ENCODE measurements at regions not wholly inside any gene's neighbourhood (a gene's known extent, or its start where the extent isn't known, plus 50 kb on each side); places are given as distances from the start of the nearest gene placed in this dataset.

- H3K36me3 ChIP-seq (ENCODE audit: control insufficient read depth, low read depth, low read length), result no peaks in the 10 kb centered on the region
- no peaks in the 10 kb centered on the region for H3K27me3 ChIP-seq (ENCODE audit: control insufficient read depth, insufficient read depth, low read length)
- peaks cover 15% of the 10 kb centered on the region for H3K4me1 ChIP-seq (ENCODE audit: control insufficient read depth, low read depth, low read length)
- H3K9ac ChIP-seq (ENCODE audit: low read length), result no peak overlapping the region
- H3K27ac ChIP-seq (ENCODE audit: low read length), result no peak overlapping the region
- no peak overlapping the region for H3K4me3 ChIP-seq (ENCODE audit: low read length)
- no peaks in the 10 kb centered on the region for H3K9me3 ChIP-seq (ENCODE audit: control insufficient read depth, low read depth, low read length)
These were observed 266.6 kb upstream of the GAS1 start for GRCh38 chr9:87213948-87214347.

GRCh38 chr9:87214991-87215390, 267.7 kb upstream of the GAS1 start:
- H3K4me3 ChIP-seq (ENCODE audit: low read length), result no peak overlapping the region
- H3K9me3 ChIP-seq (ENCODE audit: control insufficient read depth, low read depth, low read length), result no peaks in the 10 kb centered on the region
- peaks cover 15% of the 10 kb centered on the region for H3K4me1 ChIP-seq (ENCODE audit: control insufficient read depth, low read depth, low read length)
- H3K27me3 ChIP-seq (ENCODE audit: control insufficient read depth, insufficient read depth, low read length), result no peaks in the 10 kb centered on the region
- H3K9ac ChIP-seq (ENCODE audit: low read length), result no peak overlapping the region
- H3K27ac ChIP-seq (ENCODE audit: low read length), result no peak overlapping the region
- no peaks in the 10 kb centered on the region for H3K36me3 ChIP-seq (ENCODE audit: control insufficient read depth, low read depth, low read length)

GRCh38 chr9:87216036-87216435, 268.7 kb upstream of the GAS1 start:
- Histone ChIP-seq H3K27ac (ENCODE audit: low read length) (no peak overlapping the region), H3K36me3 (ENCODE audit: control insufficient read depth, low read depth, low read length) (no peaks in the 10 kb centered on the region), H3K4me3 (ENCODE audit: low read length) (no peak overlapping the region), H3K27me3 (ENCODE audit: control insufficient read depth, insufficient read depth, low read length) (no peaks in the 10 kb centered on the region), H3K9me3 (ENCODE audit: control insufficient read depth, low read depth, low read length) (no peaks in the 10 kb centered on the region), H3K9ac (ENCODE audit: low read length) (no peak overlapping the region), H3K4me1 (ENCODE audit: control insufficient read depth, low read depth, low read length) (peaks cover 15% of the 10 kb centered on the region)

- Histone ChIP-seq H3K27me3 (ENCODE audit: control insufficient read depth, insufficient read depth, low read length) (no peaks in the 10 kb centered on the region), H3K4me1 (ENCODE audit: control insufficient read depth, low read depth, low read length) (peaks cover 15% of the 10 kb centered on the region), H3K9ac (ENCODE audit: low read length) (no peak overlapping the region), H3K4me3 (ENCODE audit: low read length) (no peak overlapping the region), H3K27ac (ENCODE audit: low read length) (no peak overlapping the region), H3K36me3 (ENCODE audit: control insufficient read depth, low read depth, low read length) (no peaks in the 10 kb centered on the region), H3K9me3 (ENCODE audit: control insufficient read depth, low read depth, low read length) (no peaks in the 10 kb centered on the region)
These were observed 269.7 kb upstream of the GAS1 start for GRCh38 chr9:87216897-87217455.

DNA sequence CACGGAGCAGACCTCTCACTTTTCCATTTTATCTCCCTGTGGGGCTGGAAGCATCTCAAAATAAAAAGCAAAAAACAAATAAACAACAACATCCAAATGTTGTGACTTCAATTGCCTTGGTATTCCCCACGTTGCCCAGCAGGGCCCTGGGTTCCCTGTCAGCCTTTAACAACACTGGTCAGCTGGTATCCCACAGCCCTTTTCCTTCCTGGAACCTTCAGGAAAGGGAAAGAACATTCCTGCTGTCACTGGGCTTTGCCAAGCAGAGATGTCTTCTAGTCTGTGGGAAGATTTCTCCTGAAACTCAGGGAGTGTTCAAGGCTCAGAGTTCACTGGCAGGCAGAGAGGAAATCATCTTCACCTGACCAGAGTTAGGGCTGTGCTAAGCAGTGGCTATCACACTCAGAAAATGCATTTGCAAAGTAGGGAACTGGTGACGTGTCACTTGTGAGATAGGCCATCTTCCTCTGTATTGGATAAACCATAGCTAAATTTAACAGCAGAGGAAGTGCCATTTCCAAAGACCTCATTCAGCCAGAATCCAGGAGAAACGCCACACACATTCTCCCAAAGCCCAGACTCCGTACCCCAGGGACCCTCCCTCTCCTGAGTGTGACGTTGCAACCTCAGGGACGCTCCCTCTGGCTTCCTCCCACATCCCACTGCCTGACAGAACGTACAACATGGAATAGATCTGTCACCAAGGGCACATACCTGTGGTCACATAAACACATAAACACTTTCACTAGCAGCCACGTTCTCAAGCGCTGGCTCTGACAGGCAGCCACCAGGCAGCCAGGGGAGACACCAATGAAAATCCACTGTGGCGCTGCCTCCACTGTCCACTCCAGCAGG, 274.0 kb upstream of the DAPK1 start:
- Histone ChIP-seq H3K27ac (ENCODE audit: low read length) (no peak overlapping the region), H3K4me1 (ENCODE audit: control insufficient read depth, low read depth, low read length) (no peaks in the 10 kb centered on the region), H3K36me3 (ENCODE audit: control insufficient read depth, low read depth, low read length) (no peaks in the 10 kb centered on the region), H3K9ac (ENCODE audit: low read length) (no peak overlapping the region), H3K27me3 (ENCODE audit: control insufficient read depth, insufficient read depth, low read length) (no peaks in the 10 kb centered on the region), H3K9me3 (ENCODE audit: control insufficient read depth, low read depth, low read length) (no peaks in the 10 kb centered on the region), H3K4me3 (ENCODE audit: low read length) (no peak overlapping the region)

GRCh38 chr9:87226896-87227295, 270.8 kb upstream of the DAPK1 start:
- Histone ChIP-seq H3K9ac (ENCODE audit: low read length) (no peak overlapping the region), H3K4me3 (ENCODE audit: low read length) (no peak overlapping the region), H3K4me1 (ENCODE audit: control insufficient read depth, low read depth, low read length) (no peaks in the 10 kb centered on the region), H3K9me3 (ENCODE audit: control insufficient read depth, low read depth, low read length) (no peaks in the 10 kb centered on the region), H3K27me3 (ENCODE audit: control insufficient read depth, insufficient read depth, low read length) (no peaks in the 10 kb centered on the region), H3K36me3 (ENCODE audit: control insufficient read depth, low read depth, low read length) (no peaks in the 10 kb centered on the region), H3K27ac (ENCODE audit: low read length) (no peak overlapping the region)

DNA sequence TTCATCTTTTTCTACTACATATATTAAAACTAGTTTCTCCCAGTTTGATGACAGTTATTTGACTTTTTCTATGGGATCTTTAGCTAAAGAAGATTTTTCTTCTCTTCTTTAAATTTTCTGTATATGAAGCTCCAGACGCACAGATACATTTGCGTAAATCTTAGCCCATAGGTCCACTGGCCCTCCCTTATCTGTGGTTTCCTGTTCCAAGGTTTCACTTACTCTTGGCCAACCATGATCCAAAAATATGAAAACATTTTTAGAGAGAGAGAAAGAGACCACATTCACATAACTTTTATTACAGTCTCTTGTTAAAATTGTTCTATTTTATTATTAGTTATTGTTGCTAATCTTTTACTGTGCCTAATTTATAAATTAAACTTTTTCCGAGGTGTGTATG, 270.2 kb upstream of the DAPK1 start:
- H3K27me3 ChIP-seq (ENCODE audit: control insufficient read depth, insufficient read depth, low read length), result no peaks in the 10 kb centered on the region
- H3K4me1 ChIP-seq (ENCODE audit: control insufficient read depth, low read depth, low read length), result no peaks in the 10 kb centered on the region
- H3K9me3 ChIP-seq (ENCODE audit: control insufficient read depth, low read depth, low read length), result no peaks in the 10 kb centered on the region
- H3K9ac ChIP-seq (ENCODE audit: low read length), result no peak overlapping the region
- H3K36me3 ChIP-seq (ENCODE audit: control insufficient read depth, low read depth, low read length), result no peaks in the 10 kb centered on the region
- H3K4me3 ChIP-seq (ENCODE audit: low read length), result no peak overlapping the region
- H3K27ac ChIP-seq (ENCODE audit: low read length), result no peak overlapping the region

DNA sequence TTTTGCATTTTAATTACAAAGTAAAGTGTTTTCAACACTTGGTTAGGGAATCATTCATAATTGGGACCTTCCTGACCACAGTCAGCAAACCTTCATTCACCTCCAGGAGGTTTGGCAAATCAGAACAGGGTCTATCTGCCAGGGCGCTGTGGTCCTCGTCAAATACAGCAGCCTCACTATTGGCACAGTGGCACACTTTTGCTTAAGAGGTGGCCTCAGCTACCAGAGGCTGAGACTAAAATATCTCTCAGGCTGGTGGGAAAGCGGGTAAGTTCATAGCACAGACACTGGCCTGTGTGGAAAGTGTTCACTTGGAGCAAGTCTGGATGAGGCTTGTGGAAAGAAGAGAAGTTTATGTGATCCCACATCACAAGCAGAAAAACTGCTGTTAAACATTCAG, 268.6 kb upstream of the DAPK1 start:
- Histone ChIP-seq H3K9ac (ENCODE audit: low read length) (no peak overlapping the region), H3K4me3 (ENCODE audit: low read length) (no peak overlapping the region), H3K4me1 (ENCODE audit: control insufficient read depth, low read depth, low read length) (no peaks in the 10 kb centered on the region), H3K9me3 (ENCODE audit: control insufficient read depth, low read depth, low read length) (no peaks in the 10 kb centered on the region), H3K27ac (ENCODE audit: low read length) (no peak overlapping the region), H3K27me3 (ENCODE audit: control insufficient read depth, insufficient read depth, low read length) (no peaks in the 10 kb centered on the region), H3K36me3 (ENCODE audit: control insufficient read depth, low read depth, low read length) (no peaks in the 10 kb centered on the region)

DNA sequence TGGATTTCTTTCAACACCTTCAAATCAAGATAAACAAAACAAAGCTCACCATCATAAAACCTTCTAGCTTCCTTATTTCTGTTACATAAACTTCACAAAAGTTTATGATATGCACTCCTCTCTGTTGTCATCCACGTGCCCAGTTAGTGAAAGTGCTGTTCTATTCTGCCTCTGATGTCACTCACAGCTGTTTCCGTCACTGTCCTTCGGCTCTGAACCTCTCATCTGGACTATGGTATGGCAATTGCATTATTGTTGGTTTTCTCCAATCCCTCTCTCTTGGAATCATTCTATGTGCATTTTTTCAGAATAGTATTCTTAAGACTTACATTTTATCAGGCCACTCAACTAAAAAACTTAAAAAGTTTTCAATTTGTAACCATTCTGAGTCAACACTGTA, 264.2 kb upstream of the DAPK1 start:
- H3K4me3 ChIP-seq (ENCODE audit: low read length), result no peak overlapping the region

GRCh38 chr9:87233899-87234455, 263.7 kb upstream of the DAPK1 start:
- H3K9ac ChIP-seq (ENCODE audit: low read length), result no peak overlapping the region
- no peak overlapping the region for H3K4me3 ChIP-seq (ENCODE audit: low read length)
- H3K36me3 ChIP-seq (ENCODE audit: control insufficient read depth, low read depth, low read length), result no peaks in the 10 kb centered on the region
- H3K4me1 ChIP-seq (ENCODE audit: control insufficient read depth, low read depth, low read length), result no peaks in the 10 kb centered on the region
- H3K27me3 ChIP-seq (ENCODE audit: control insufficient read depth, insufficient read depth, low read length), result no peaks in the 10 kb centered on the region
- H3K27ac ChIP-seq (ENCODE audit: low read length), result no peak overlapping the region
- H3K9me3 ChIP-seq (ENCODE audit: control insufficient read depth, low read depth, low read length), result no peaks in the 10 kb centered on the region

More for the DNA sequence above, 264.2 kb upstream of the DAPK1 start:
- Histone ChIP-seq H3K4me1 (ENCODE audit: control insufficient read depth, low read depth, low read length) (no peaks in the 10 kb centered on the region), H3K9me3 (ENCODE audit: control insufficient read depth, low read depth, low read length) (no peaks in the 10 kb centered on the region), H3K36me3 (ENCODE audit: control insufficient read depth, low read depth, low read length) (no peaks in the 10 kb centered on the region), H3K27me3 (ENCODE audit: control insufficient read depth, insufficient read depth, low read length) (no peaks in the 10 kb centered on the region), H3K9ac (ENCODE audit: low read length) (no peak overlapping the region), H3K27ac (ENCODE audit: low read length) (no peak overlapping the region)

- Histone ChIP-seq H3K4me1 (ENCODE audit: control insufficient read depth, low read depth, low read length) (no peaks in the 10 kb centered on the region), H3K36me3 (ENCODE audit: control insufficient read depth, low read depth, low read length) (no peaks in the 10 kb centered on the region), H3K4me3 (ENCODE audit: low read length) (no peak overlapping the region), H3K9ac (ENCODE audit: low read length) (no peak overlapping the region), H3K9me3 (ENCODE audit: control insufficient read depth, low read depth, low read length) (no peaks in the 10 kb centered on the region), H3K27me3 (ENCODE audit: control insufficient read depth, insufficient read depth, low read length) (no peaks in the 10 kb centered on the region), H3K27ac (ENCODE audit: low read length) (no peak overlapping the region)
These were observed 262.8 kb upstream of the DAPK1 start for GRCh38 chr9:87234854-87235253.

DNA sequence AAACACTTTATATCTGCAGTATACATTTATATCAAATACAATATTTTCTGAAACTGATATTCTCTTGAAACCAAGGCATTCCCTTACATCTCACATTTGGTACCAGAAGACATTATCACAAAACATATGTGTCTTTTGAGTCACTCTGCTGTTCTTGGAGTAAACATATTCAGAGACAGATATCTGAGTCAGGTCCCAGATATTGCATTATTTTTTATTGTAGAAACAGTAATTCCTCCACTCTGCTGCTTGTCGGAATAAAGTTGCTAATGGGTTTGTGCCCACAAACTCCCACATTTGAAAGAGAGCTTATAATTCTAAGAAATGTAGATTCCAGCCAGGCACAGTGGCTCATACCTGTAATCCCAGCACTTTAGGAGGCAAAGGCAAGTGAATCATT, 261.1 kb upstream of the DAPK1 start:
- Histone ChIP-seq H3K4me3 (ENCODE audit: low read length) (no peak overlapping the region), H3K27ac (ENCODE audit: low read length) (no peak overlapping the region), H3K4me1 (ENCODE audit: control insufficient read depth, low read depth, low read length) (no peaks in the 10 kb centered on the region), H3K9ac (ENCODE audit: low read length) (no peak overlapping the region), H3K9me3 (ENCODE audit: control insufficient read depth, low read depth, low read length) (no peaks in the 10 kb centered on the region), H3K36me3 (ENCODE audit: control insufficient read depth, low read depth, low read length) (no peaks in the 10 kb centered on the region), H3K27me3 (ENCODE audit: control insufficient read depth, insufficient read depth, low read length) (no peaks in the 10 kb centered on the region)
